GM12878 (cell line): ENCODE measurements at regions not wholly inside any gene's neighbourhood (a gene's known extent, or its start where the extent isn't known, plus 50 kb on each side); places are given as distances from the start of the nearest gene placed in this dataset.

Source experiments
- ATAC-seq: fragments of 200-7000 bp; cut with Tn5 transposase; 3 replicates; pipeline ENCODE4 v1.9.1; 2020; ENCODE audit warnings: mild to moderate bottlenecking, moderate library complexity
- BruUV-seq: library from RNA; stranded (reverse); fragments of 400-500 nt; replicated peaks from 2 replicates; lab custom pipeline; 2021; lab: Mats Ljungman, UMichigan
- CTCF ChIA-PET: fragments of 300-600 bp; sonication (Branson Sonifier 250); formaldehyde crosslinking; extraction: SDS; loops from one replicate; lab custom pipeline; 2021; ENCODE audit warnings: inconsistent platforms; lab: Yijun Ruan, JAX
- POLR2A ChIA-PET: fragments of 350-600 bp; formaldehyde crosslinking; extraction: SDS; loops from one replicate; lab custom pipeline; 2021; ENCODE audit warnings: inconsistent platforms; lab: Charles Lee
- RAD21 ChIA-PET: fragments of 300-600 bp; sonication (Branson Sonifier 250); formaldehyde crosslinking; loops from one replicate; lab custom pipeline; 2023; ENCODE audit warnings: antibody characterized with exemption; ENCODE audit not compliant: unreplicated experiment; lab: Charles Lee
- SMC1A ChIA-PET: fragments of 300-600 bp; sonication (Branson Sonifier 250); formaldehyde crosslinking; loops from one replicate; lab custom pipeline; 2023; ENCODE audit not compliant: unreplicated experiment, uncharacterized antibody; lab: Charles Lee
- DNase-seq: peaks from one replicate; pipeline ENCODE4 v3.0.0-alpha.2; 2011; ENCODE audit warnings: low read depth, low spot score
- FAIRE-seq: peaks from 3 replicates; lab custom pipeline; 2011; peaks lifted over from hg19 to GRCh38; lab: Jason Lieb, UNC
- H2AFZ ChIP-seq: 2 replicates; pipeline ENCODE4 v1.6.0; 2011; ENCODE audit warnings: low read depth, low read length, control low read depth; ENCODE audit not compliant: control insufficient read depth
- H3K27ac ChIP-seq: 2 replicates; pipeline ENCODE4 v1.5.1; 2011; ENCODE audit warnings: control low read depth; ENCODE audit not compliant: control insufficient read depth, insufficient read depth
- H3K27me3 ChIP-seq, 2 experiments: replicated peaks in 1 of 2; 2 replicates each; pipeline versions ENCODE4 v1.6.0 to v1.6.1; 2011; ENCODE audit warnings: low read length in 1 of 2; ENCODE audit not compliant: control insufficient read depth in 2 of 2, insufficient read depth in 2 of 2
- H3K36me3 ChIP-seq, 2 experiments: 2 replicates each; pipeline ENCODE4 v1.5.1; 2011; ENCODE audit warnings: low read length in 1 of 2; ENCODE audit not compliant: control insufficient read depth in 2 of 2, insufficient read depth in 2 of 2
- H3K4me1 ChIP-seq: 2 replicates; pipeline ENCODE4 v1.6.1; 2011; ENCODE audit warnings: mild to moderate bottlenecking, low read length, moderate library complexity, mixed read lengths; ENCODE audit not compliant: control insufficient read depth, insufficient read depth
- H3K4me2 ChIP-seq: 2 replicates; pipeline ENCODE4 v1.6.0; 2011; ENCODE audit warnings: control low read depth; ENCODE audit not compliant: control insufficient read depth, insufficient read depth
- H3K4me3 ChIP-seq: fragments of 200-600 bp; sonication (generic); 2 replicates; pipeline ENCODE4 v1.5.1; 2016
- H3K79me2 ChIP-seq: 2 replicates; pipeline ENCODE4 v1.6.0; 2011; ENCODE audit warnings: low read length; ENCODE audit not compliant: control insufficient read depth, insufficient read depth
- H3K9ac ChIP-seq: 2 replicates; pipeline ENCODE4 v1.8.0; 2011; ENCODE audit warnings: low read length, control low read depth, mixed read lengths; ENCODE audit not compliant: control insufficient read depth, insufficient read depth
- H3K9me3 ChIP-seq: replicated peaks from 3 replicates; pipeline ENCODE4 v1.5.1; 2011; ENCODE audit warnings: mild to moderate bottlenecking, low read length; ENCODE audit not compliant: control insufficient read depth, insufficient read depth
- H4K20me1 ChIP-seq: 2 replicates; pipeline ENCODE4 v1.6.0; 2011; ENCODE audit not compliant: control insufficient read depth, insufficient read depth
- BCLAF1 ChIP-seq: fragments of 450-650 bp; IDR thresholded peaks from 2 replicates; pipeline ENCODE4 v1.6.1; 2017; ENCODE audit warnings: antibody characterized with exemption, mild to moderate bottlenecking, moderate library complexity
- CBX3 ChIP-seq: fragments of 200-600 bp; sonication (generic); IDR thresholded peaks from 2 replicates; pipeline ENCODE4 v1.6.1; 2016; ENCODE audit warnings: low read depth, borderline replicate concordance
- CREM ChIP-seq: IDR thresholded peaks from 2 replicates; pipeline ENCODE4 v1.6.1; 2014; ENCODE audit warnings: antibody characterized with exemption, low read depth
- HDAC2 ChIP-seq: fragments of 200-600 bp; sonication (generic); IDR thresholded peaks from 2 replicates; pipeline ENCODE4 v1.6.1; 2017
- HDAC6 ChIP-seq: fragments of 200-600 bp; sonication (generic); IDR thresholded peaks from one replicate; pipeline ENCODE4 v1.8.0; 2017; ENCODE audit warnings: antibody characterized with exemption; ENCODE audit not compliant: unreplicated experiment
- IKZF2 ChIP-seq, 2 experiments: fragments of 450-650 bp; IDR thresholded peaks; 2 replicates each; pipeline ENCODE4 v1.6.1; 2017; ENCODE audit warnings: mild to moderate bottlenecking in 2 of 2, moderate library complexity in 2 of 2
- JUNB ChIP-seq: IDR thresholded peaks from 2 replicates; pipeline ENCODE4 v1.6.1; 2016; ENCODE audit warnings: antibody characterized with exemption, mild to moderate bottlenecking
- MTA3 ChIP-seq: IDR thresholded peaks from 2 replicates; pipeline ENCODE4 v1.6.1; 2012; ENCODE audit warnings: low read length, inconsistent platforms, borderline replicate concordance
- NR2C2 ChIP-seq: IDR thresholded peaks from 2 replicates; pipeline ENCODE4 v1.6.1; 2011; ENCODE audit warnings: borderline replicate concordance, low read depth; ENCODE audit not compliant: control insufficient read depth, insufficient read length
- POLR2A ChIP-seq: IDR thresholded peaks from 2 replicates; pipeline ENCODE4 v1.6.1; 2011; ENCODE audit warnings: low read depth, mild to moderate bottlenecking, low read length
- STAT3 ChIP-seq: IDR thresholded peaks from 2 replicates; pipeline ENCODE4 v1.6.1; 2011; ENCODE audit warnings: low read depth, low read length, improper control_type of control experiment
- SUZ12 ChIP-seq: fragments of 200-600 bp; sonication (generic); IDR thresholded peaks from one replicate; pipeline ENCODE4 v1.6.1; 2018; ENCODE audit warnings: antibody characterized with exemption, mild to moderate bottlenecking; ENCODE audit not compliant: unreplicated experiment
- WGBS: methylation state at CpG from one replicate; pipeline ENCODE4 v1.1.6; 2016; ENCODE audit warnings: low lambda C conversion rate; ENCODE audit not compliant: insufficient replicate concordance, insufficient coverage; ENCODE audit errors: missing lambda C conversion rate; 5-methylcytosine and 5-hydroxymethylcytosine counted together
- in situ Hi-C: fragments of 300-500 bp; cut with MboI; formaldehyde crosslinking; loops from 9 replicates; pipeline ENCODE4 v1.14.3; 2018; ENCODE audit warnings: mixed read lengths
- intact Hi-C: fragments of 100-400 bp; cut with micrococcal nuclease; formaldehyde crosslinking; loops from one replicate; pipeline ENCODE4 v1.14.2; 2022; ENCODE audit not compliant: unreplicated experiment

GRCh38 chr12:83575326-83575725 lies 888.6 kb downstream of the TMTC2 start:
- SMC1A ChIA-PET = interaction anchor here (1.0 to 1.1 kb wide), 2 partner anchors 8 to 38 kb away, joined by 3 read pairs; no protein-coding TSS in a partner anchor
- no peaks in the 10 kb centered on the region for H3K4me1 ChIP-seq
- in situ Hi-C loops = no loop called here
- no peaks in the 10 kb centered on the region for H3K79me2 ChIP-seq
- RAD21 ChIA-PET = no interaction called here
- H3K4me3 ChIP-seq = no peak overlapping the region
- TF ChIP-seq NR2C2 = no peak
- no peak for TF ChIP-seq BCLAF1
- TF ChIP-seq STAT3 = no peak
- TF ChIP-seq CREM = no peak
- no peak for TF ChIP-seq MTA3
- no peak for TF ChIP-seq JUNB
- no peak for TF ChIP-seq CBX3
- TF ChIP-seq HDAC2 = no peak
- no peak for TF ChIP-seq IKZF2 (IDR thresholded peaks at IDR 0.05)
- TF ChIP-seq SUZ12 = no peak
- no peak for TF ChIP-seq HDAC6
- TF ChIP-seq POLR2A = no peak
- FAIRE-seq (no peak), ATAC-seq (no peak), DNase-seq (no peak)
- H3K9ac ChIP-seq = no peak overlapping the region
- no peak overlapping the region for H3K4me2 ChIP-seq
- BruUV-seq = no TSS peak
- intact Hi-C loops = no loop called here
- H2AFZ ChIP-seq = no peak overlapping the region
- H4K20me1 ChIP-seq = no peaks in the 10 kb centered on the region
- no peak overlapping the region for H3K27ac ChIP-seq
- POLR2A ChIA-PET = no interaction called here
- WGBS = 2% methylated on average over 3 of the region's 3 CpGs
- CTCF ChIA-PET = no interaction called here
- H3K9me3 ChIP-seq = no peaks in the 10 kb centered on the region
- no peaks in the 10 kb centered on the region for H3K27me3 ChIP-seq
- no peaks in the 10 kb centered on the region for H3K36me3 ChIP-seq
